ENCODE measurements at regions not wholly inside any gene's neighbourhood (a gene's known extent, or its start where the extent isn't known, plus 50 kb on each side); places are given as distances from the start of the nearest gene placed in this dataset.

DNA sequence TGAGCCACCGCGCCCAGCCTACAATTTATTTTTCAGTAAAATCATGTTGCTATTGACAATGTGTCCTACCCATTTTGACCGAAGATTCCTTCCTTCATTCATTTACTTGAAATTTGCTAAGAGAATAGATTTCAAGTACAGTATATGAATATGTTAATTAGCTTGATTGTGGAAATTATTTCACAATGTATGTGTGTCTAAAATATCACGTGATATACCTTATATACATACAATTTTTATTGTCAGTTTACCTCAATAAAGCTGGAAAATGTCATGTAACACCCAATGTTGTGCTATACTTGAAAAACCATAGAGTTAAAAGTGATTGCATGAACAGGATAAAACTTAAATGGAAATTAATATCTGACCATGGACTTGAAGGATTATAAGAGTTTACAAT, 521.7 kb upstream of the ANKRD30A start:
- Mint-ChIP-seq H3K27ac (ENCODE audit: unreplicated experiment) (no peak overlapping the region), H3K36me3 (ENCODE audit: low read depth, unreplicated experiment) (no peaks in the 10 kb centered on the region), H3K9me3 (ENCODE audit: unreplicated experiment) (no peaks in the 10 kb centered on the region), H3K4me1 (ENCODE audit: unreplicated experiment) (no peaks in the 10 kb centered on the region), H3K27me3 (ENCODE audit: unreplicated experiment) (peaks cover 2% of the 10 kb centered on the region), H3K4me3 (ENCODE audit: unreplicated experiment) (no peak overlapping the region)
- TF ChIP-seq, protein P1, sequence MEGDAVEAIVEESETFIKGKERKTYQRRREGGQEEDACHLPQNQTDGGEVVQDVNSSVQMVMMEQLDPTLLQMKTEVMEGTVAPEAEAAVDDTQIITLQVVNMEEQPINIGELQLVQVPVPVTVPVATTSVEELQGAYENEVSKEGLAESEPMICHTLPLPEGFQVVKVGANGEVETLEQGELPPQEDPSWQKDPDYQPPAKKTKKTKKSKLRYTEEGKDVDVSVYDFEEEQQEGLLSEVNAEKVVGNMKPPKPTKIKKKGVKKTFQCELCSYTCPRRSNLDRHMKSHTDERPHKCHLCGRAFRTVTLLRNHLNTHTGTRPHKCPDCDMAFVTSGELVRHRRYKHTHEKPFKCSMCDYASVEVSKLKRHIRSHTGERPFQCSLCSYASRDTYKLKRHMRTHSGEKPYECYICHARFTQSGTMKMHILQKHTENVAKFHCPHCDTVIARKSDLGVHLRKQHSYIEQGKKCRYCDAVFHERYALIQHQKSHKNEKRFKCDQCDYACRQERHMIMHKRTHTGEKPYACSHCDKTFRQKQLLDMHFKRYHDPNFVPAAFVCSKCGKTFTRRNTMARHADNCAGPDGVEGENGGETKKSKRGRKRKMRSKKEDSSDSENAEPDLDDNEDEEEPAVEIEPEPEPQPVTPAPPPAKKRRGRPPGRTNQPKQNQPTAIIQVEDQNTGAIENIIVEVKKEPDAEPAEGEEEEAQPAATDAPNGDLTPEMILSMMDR (IDR thresholded peaks at IDR 0.05; ENCODE audit: unreplicated experiment): no peak
- DNase-seq (ENCODE audit: low spot score): no peak

- H3K4me1 Mint-ChIP-seq (ENCODE audit: unreplicated experiment): no peaks in the 10 kb centered on the region
- DNase-seq (ENCODE audit: low spot score): no peak
- no peak overlapping the region for H3K27ac Mint-ChIP-seq (ENCODE audit: unreplicated experiment)
- peaks cover 2% of the 10 kb centered on the region for H3K27me3 Mint-ChIP-seq (ENCODE audit: unreplicated experiment)
- no peaks in the 10 kb centered on the region for H3K9me3 Mint-ChIP-seq (ENCODE audit: unreplicated experiment)
- no peaks in the 10 kb centered on the region for H3K36me3 Mint-ChIP-seq (ENCODE audit: low read depth, unreplicated experiment)
- TF ChIP-seq, protein P1 (IDR thresholded peaks at IDR 0.05; ENCODE audit: unreplicated experiment): no peak
- H3K4me3 Mint-ChIP-seq (ENCODE audit: unreplicated experiment): no peak overlapping the region
Measured at GRCh38 chr10:36602374-36602773, 523.0 kb upstream of the ANKRD30A start.

GRCh38 chr10:36597756-36598320, 527.6 kb upstream of the ANKRD30A start:
- H3K27me3 Mint-ChIP-seq (ENCODE audit: unreplicated experiment): peaks cover 2% of the 10 kb centered on the region
- DNase-seq (ENCODE audit: low spot score): no peak
- H3K4me3 Mint-ChIP-seq (ENCODE audit: unreplicated experiment): no peak overlapping the region
- no peaks in the 10 kb centered on the region for H3K36me3 Mint-ChIP-seq (ENCODE audit: low read depth, unreplicated experiment)
- H3K9me3 Mint-ChIP-seq (ENCODE audit: unreplicated experiment): no peaks in the 10 kb centered on the region
- no peaks in the 10 kb centered on the region for H3K4me1 Mint-ChIP-seq (ENCODE audit: unreplicated experiment)
- no peak overlapping the region for H3K27ac Mint-ChIP-seq (ENCODE audit: unreplicated experiment)
- TF ChIP-seq, protein P1 (IDR thresholded peaks at IDR 0.05; ENCODE audit: unreplicated experiment): no peak

- Mint-ChIP-seq H3K27ac (ENCODE audit: unreplicated experiment) (no peak overlapping the region), H3K9me3 (ENCODE audit: unreplicated experiment) (no peaks in the 10 kb centered on the region), H3K27me3 (ENCODE audit: unreplicated experiment) (peaks cover 1% of the 10 kb centered on the region), H3K4me1 (ENCODE audit: unreplicated experiment) (no peaks in the 10 kb centered on the region), H3K4me3 (ENCODE audit: unreplicated experiment) (no peak overlapping the region), H3K36me3 (ENCODE audit: low read depth, unreplicated experiment) (no peaks in the 10 kb centered on the region)
- TF ChIP-seq, protein P1 (IDR thresholded peaks at IDR 0.05; ENCODE audit: unreplicated experiment): no peak
- DNase-seq (ENCODE audit: low spot score): no peak
Measured at GRCh38 chr10:36592964-36593363, 532.4 kb upstream of the ANKRD30A start.

DNA sequence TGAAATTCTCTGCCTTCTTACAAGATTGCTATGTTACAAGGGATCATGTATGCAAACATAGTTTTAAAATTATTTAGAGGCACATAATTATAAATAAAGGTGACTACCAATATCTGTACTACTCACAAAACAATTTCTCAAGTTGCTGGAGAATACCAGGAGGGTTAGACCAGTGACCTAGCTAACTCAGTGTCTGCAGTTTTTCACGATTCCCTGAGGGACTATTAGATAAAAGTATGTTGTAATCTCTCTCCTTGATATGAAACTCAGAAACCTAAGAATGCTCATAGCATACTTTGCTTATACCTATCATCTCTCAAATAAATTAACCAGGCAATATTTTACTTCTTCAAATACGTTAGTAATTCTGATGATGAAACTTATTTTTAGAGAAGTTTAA, 534.0 kb upstream of the ANKRD30A start:
- H3K27ac Mint-ChIP-seq (ENCODE audit: unreplicated experiment): no peak overlapping the region
- peaks cover 1% of the 10 kb centered on the region for H3K27me3 Mint-ChIP-seq (ENCODE audit: unreplicated experiment)
- DNase-seq (ENCODE audit: low spot score): no peak
- no peak overlapping the region for H3K4me3 Mint-ChIP-seq (ENCODE audit: unreplicated experiment)
- no peaks in the 10 kb centered on the region for H3K9me3 Mint-ChIP-seq (ENCODE audit: unreplicated experiment)
- H3K4me1 Mint-ChIP-seq (ENCODE audit: unreplicated experiment): no peaks in the 10 kb centered on the region
- TF ChIP-seq, protein P1 (IDR thresholded peaks at IDR 0.05; ENCODE audit: unreplicated experiment): no peak
- no peaks in the 10 kb centered on the region for H3K36me3 Mint-ChIP-seq (ENCODE audit: low read depth, unreplicated experiment)

Data from endothelial cell (in vitro differentiated cells).